B cell (primary cell): ENCODE measurements at regions not wholly inside any gene's neighbourhood (a gene's known extent, or its start where the extent isn't known, plus 50 kb on each side); places are given as distances from the start of the nearest gene placed in this dataset.

Experiments
- CTCF ChIP-seq: fragments of 200-600 bp; IDR thresholded peaks from one replicate; pipeline ENCODE4 v1.8.0; 2022; ENCODE audit warnings: antibody characterized with exemption, mild to moderate bottlenecking
- EZH2 ChIP-seq: IDR thresholded peaks from 2 replicates; pipeline ENCODE4 v1.6.1; 2012; ENCODE audit warnings: borderline replicate concordance, low read depth, mild to moderate bottlenecking, moderate library complexity, low read length; ENCODE audit not compliant: insufficient read depth, poor library complexity, severe bottlenecking

DNA sequence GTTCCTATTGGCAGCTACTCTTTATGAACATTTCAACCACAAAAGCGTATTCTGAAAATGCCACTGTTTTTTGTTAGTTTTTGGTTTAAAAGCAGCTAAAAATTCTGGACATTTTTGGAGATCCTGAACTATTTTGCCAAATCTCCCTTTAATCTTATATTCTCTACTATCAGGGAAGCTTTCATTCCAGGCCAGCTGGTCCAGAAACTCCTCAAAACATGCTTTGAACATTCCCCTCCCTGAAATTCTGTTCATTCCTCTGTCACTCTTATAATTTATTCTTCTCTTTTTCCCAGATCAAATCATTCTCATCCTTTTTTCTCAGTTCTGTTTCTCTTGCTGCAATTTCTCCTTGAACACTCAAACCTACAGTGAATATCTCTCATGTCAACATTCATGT is 790.9 kb upstream of the ARGLU1 start:
- TF ChIP-seq CTCF (no peak), EZH2 (no peak)
